SK-N-SH (cell line): ENCODE measurements at regions not wholly inside any gene's neighbourhood (a gene's known extent, or its start where the extent isn't known, plus 50 kb on each side); places are given as distances from the start of the nearest gene placed in this dataset.

ENCODE experiments used
- CTCF ChIA-PET: fragments of 300-600, 350-600 bp; formaldehyde crosslinking; extraction: SDS; loops from one replicate; lab custom pipeline; 2021; lab: Yijun Ruan, JAX
- POLR2A ChIA-PET: fragments of 350-600 bp; sonication (Branson Sonifier 250); formaldehyde crosslinking; extraction: SDS; loops from one replicate; lab custom pipeline; 2020; ENCODE audit warnings: antibody characterized with exemption, inconsistent platforms; lab: Yijun Ruan, JAX
- DNase-seq: peaks from one replicate; pipeline ENCODE4 v3.0.0; 2012
- H2AFZ ChIP-seq: fragments of 200-600 bp; sonication (generic); 2 replicates; pipeline ENCODE4 v1.8.1; 2016; ENCODE audit warnings: antibody characterized with exemption, mild to moderate bottlenecking, low read depth
- H3F3A ChIP-seq: fragments of 200-600 bp; sonication (generic); replicated peaks from 2 replicates; pipeline ENCODE3; 2016; ENCODE audit warnings: antibody characterized with exemption, mild to moderate bottlenecking; ENCODE audit not compliant: insufficient read depth
- H3K27ac ChIP-seq, 2 experiments: fragments of 200-500 bp in 1 of 2; fragments of 200-600 bp in 1 of 2; sonication (Bioruptor generic) in 1 of 2; sonication (generic), shearing (Covaris generic) in 1 of 2; 2 replicates each; pipeline versions ENCODE4 v1.5.1 to v1.6.1; 2014 to 2016; ENCODE audit warnings: low read depth in 2 of 2, inconsistent platforms in 1 of 2, low read length in 1 of 2, mild to moderate bottlenecking in 1 of 2, mixed read lengths in 1 of 2
- H3K27me3 ChIP-seq: fragments of 200-600 bp; sonication (generic), shearing (Covaris generic); 2 replicates; pipeline ENCODE4 v1.6.1; 2016; ENCODE audit warnings: mixed run types; ENCODE audit not compliant: insufficient read depth
- H3K36me3 ChIP-seq, 2 experiments: fragments of 200-500 bp in 1 of 2; fragments of 200-600 bp in 1 of 2; sonication (Bioruptor generic) in 1 of 2; sonication (generic) in 1 of 2; replicated peaks in 1 of 2; 2 replicates each; pipeline versions ENCODE3 to v1.5.1; 2014 to 2016; ENCODE audit warnings: low read length in 1 of 2, mild to moderate bottlenecking in 1 of 2; ENCODE audit not compliant: insufficient read depth in 2 of 2, control insufficient read depth in 1 of 2
- H3K4me1 ChIP-seq, 2 experiments: fragments of 200-500 bp in 1 of 2; fragments of 200-600 bp in 1 of 2; sonication (Bioruptor generic) in 1 of 2; sonication (generic), shearing (Covaris generic) in 1 of 2; 2 replicates each; pipeline versions ENCODE4 v1.5.1 to v1.6.1; 2014 to 2016; ENCODE audit warnings: low read depth in 1 of 2, low read length in 1 of 2, mixed run types in 1 of 2; ENCODE audit not compliant: insufficient read depth in 2 of 2, control insufficient read depth in 1 of 2
- H3K4me2 ChIP-seq: fragments of 200-600 bp; sonication (generic), shearing (Covaris generic); 2 replicates; pipeline ENCODE4 v1.6.1; 2017; ENCODE audit warnings: mixed run types
- H3K4me3 ChIP-seq, 2 experiments: fragments of 200-500 bp in 1 of 2; fragments of 200-600 bp in 1 of 2; sonication (Bioruptor generic) in 1 of 2; sonication (generic), shearing (Covaris generic) in 1 of 2; 2 replicates each; pipeline versions ENCODE4 v1.5.1 to v1.8.1; 2014 to 2016; ENCODE audit warnings: low read depth in 2 of 2, inconsistent platforms in 1 of 2, low read length in 1 of 2, mild to moderate bottlenecking in 1 of 2, mixed read lengths in 1 of 2, moderate library complexity in 1 of 2
- H3K79me2 ChIP-seq: fragments of 200-600 bp; sonication (generic); 2 replicates; pipeline ENCODE4 v1.8.1; 2017; ENCODE audit warnings: mild to moderate bottlenecking; ENCODE audit not compliant: insufficient read depth
- H3K9ac ChIP-seq: fragments of 200-600 bp; sonication (generic); 2 replicates; pipeline ENCODE4 v1.6.1; 2017; ENCODE audit warnings: mixed run types
- H3K9me2 ChIP-seq: fragments of 200-600 bp; sonication (generic); 2 replicates; pipeline ENCODE4 v1.6.1; 2017; ENCODE audit warnings: mixed run types
- H3K9me3 ChIP-seq: fragments of 200-600 bp; sonication (generic); 2 replicates; pipeline ENCODE4 v1.6.1; 2017; ENCODE audit warnings: mixed run types, mild to moderate bottlenecking, moderate library complexity
- H4K20me1 ChIP-seq: fragments of 200-600 bp; sonication (generic); 2 replicates; pipeline ENCODE4 v1.6.1; 2017; ENCODE audit warnings: mild to moderate bottlenecking, mixed run types; ENCODE audit not compliant: insufficient read depth
- FOXM1 ChIP-seq: IDR thresholded peaks from 2 replicates; pipeline ENCODE4 v1.4.0; 2012; ENCODE audit warnings: low read depth, mild to moderate bottlenecking
- GATA2 ChIP-seq: sonication (generic); formaldehyde crosslinking; IDR thresholded peaks from 2 replicates; pipeline ENCODE4 v1.5.0; 2020; ENCODE audit warnings: mild to moderate bottlenecking, missing genetic modification reagents
- MXI1 ChIP-seq: IDR thresholded peaks from 2 replicates; pipeline ENCODE4 v1.6.1; 2012; ENCODE audit warnings: mild to moderate bottlenecking, low read depth, low read length, improper control_type of control experiment
- NFIC ChIP-seq: IDR thresholded peaks from 2 replicates; pipeline ENCODE4 v1.4.0; 2012; ENCODE audit warnings: borderline replicate concordance
- RCOR1 ChIP-seq: fragments of 150-350 bp; IDR thresholded peaks from 2 replicates; pipeline ENCODE4 v1.6.1; 2017; ENCODE audit warnings: antibody characterized with exemption, low read length
- SIN3A ChIP-seq: IDR thresholded peaks from 2 replicates; pipeline ENCODE4 v1.6.1; 2012; ENCODE audit warnings: low read depth, mild to moderate bottlenecking, low read length, moderate library complexity, borderline replicate concordance
- SMC3 ChIP-seq: IDR thresholded peaks from 2 replicates; pipeline ENCODE4 v1.6.1; 2012; ENCODE audit warnings: low read depth, low read length, improper control_type of control experiment
- TAF1 ChIP-seq: IDR thresholded peaks from 2 replicates; pipeline ENCODE4 v1.6.1; 2012; ENCODE audit warnings: low read depth, mild to moderate bottlenecking, low read length, moderate library complexity, borderline replicate concordance
- TCF12 ChIP-seq: IDR thresholded peaks from 2 replicates; pipeline ENCODE4 v1.4.0; 2012
- WGBS: methylation state at CpG from one replicate; pipeline ENCODE4 v1.1.6; 2017; ENCODE audit warnings: low lambda C conversion rate; 5-methylcytosine and 5-hydroxymethylcytosine counted together
- TF ChIP-seq, protein P1 (sequence below): fragments of 200-600 bp; sonication (generic); IDR thresholded peaks from 2 replicates; pipeline ENCODE4 v1.6.1; 2017; ENCODE audit warnings: antibody characterized with exemption, mild to moderate bottlenecking, moderate library complexity
- TF ChIP-seq, protein P2 (sequence below): fragments of 150-350 bp; IDR thresholded peaks from 2 replicates; pipeline ENCODE4 v1.6.1; 2017; ENCODE audit warnings: antibody characterized with exemption, low read length, low read depth, borderline replicate concordance
- TF ChIP-seq, protein P3 (sequence below): IDR thresholded peaks from 2 replicates; pipeline ENCODE4; 2012
- TF ChIP-seq, protein P4 (sequence below): IDR thresholded peaks from 2 replicates; pipeline ENCODE4 v1.4.0; 2012; ENCODE audit warnings: low read depth, borderline replicate concordance

DNA sequence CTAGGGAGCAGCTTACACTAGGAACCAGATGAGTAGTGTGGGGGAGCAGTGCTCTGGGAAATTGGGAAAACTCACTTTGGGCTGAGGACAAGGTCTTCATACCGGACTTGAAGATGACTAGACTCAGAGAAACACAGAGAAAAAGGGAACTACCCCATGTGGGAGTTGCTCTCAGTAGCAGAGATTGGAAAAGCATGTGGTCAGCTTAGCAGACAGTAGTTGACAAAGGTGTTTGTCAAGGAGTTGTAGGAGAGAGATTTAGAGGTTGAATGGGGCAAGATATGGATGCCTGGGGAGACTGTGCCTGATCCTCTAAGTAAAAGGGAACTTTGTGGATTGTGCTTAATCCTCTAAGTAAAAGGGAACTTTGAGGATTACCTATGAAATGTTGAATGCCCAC lies 194.5 kb upstream of the COX10 start:
- WGBS: 22% methylated on average over 1 of the region's 1 CpG
- DNase-seq: no peak
- no peaks in the 10 kb centered on the region; the same call in 1 of the 2 replicates for H3K27me3 ChIP-seq
- H3K9me3 ChIP-seq: no peaks in the 10 kb centered on the region
- no peaks in the 10 kb centered on the region for H3K79me2 ChIP-seq
- H3K9me2 ChIP-seq: no peaks in the 10 kb centered on the region
- H3K36me3 ChIP-seq: no peaks in the 10 kb centered on the region
- H4K20me1 ChIP-seq: no peaks in the 10 kb centered on the region
- no peaks in the 10 kb centered on the region for H3K4me1 ChIP-seq
- H3F3A ChIP-seq: no peaks in the 10 kb centered on the region
- H3K4me3 ChIP-seq: no peak overlapping the region
- CTCF ChIA-PET: no interaction called here
- no peak overlapping the region for H3K4me2 ChIP-seq
- POLR2A ChIA-PET: no interaction called here
- no peak for TF ChIP-seq SIN3A
- no peak for TF ChIP-seq NFIC
- no peak for TF ChIP-seq GATA2 (CRISPR knock-in tag)
- TF ChIP-seq, protein P1, sequence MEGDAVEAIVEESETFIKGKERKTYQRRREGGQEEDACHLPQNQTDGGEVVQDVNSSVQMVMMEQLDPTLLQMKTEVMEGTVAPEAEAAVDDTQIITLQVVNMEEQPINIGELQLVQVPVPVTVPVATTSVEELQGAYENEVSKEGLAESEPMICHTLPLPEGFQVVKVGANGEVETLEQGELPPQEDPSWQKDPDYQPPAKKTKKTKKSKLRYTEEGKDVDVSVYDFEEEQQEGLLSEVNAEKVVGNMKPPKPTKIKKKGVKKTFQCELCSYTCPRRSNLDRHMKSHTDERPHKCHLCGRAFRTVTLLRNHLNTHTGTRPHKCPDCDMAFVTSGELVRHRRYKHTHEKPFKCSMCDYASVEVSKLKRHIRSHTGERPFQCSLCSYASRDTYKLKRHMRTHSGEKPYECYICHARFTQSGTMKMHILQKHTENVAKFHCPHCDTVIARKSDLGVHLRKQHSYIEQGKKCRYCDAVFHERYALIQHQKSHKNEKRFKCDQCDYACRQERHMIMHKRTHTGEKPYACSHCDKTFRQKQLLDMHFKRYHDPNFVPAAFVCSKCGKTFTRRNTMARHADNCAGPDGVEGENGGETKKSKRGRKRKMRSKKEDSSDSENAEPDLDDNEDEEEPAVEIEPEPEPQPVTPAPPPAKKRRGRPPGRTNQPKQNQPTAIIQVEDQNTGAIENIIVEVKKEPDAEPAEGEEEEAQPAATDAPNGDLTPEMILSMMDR: no peak
- no peak for TF ChIP-seq RCOR1
- no peak for TF ChIP-seq TCF12
- TF ChIP-seq, all 33 proteins: peak for 0
- no peak overlapping the region for H2AFZ ChIP-seq
- H3K9ac ChIP-seq: no peak overlapping the region
- no peak overlapping the region for H3K27ac ChIP-seq

DNA sequence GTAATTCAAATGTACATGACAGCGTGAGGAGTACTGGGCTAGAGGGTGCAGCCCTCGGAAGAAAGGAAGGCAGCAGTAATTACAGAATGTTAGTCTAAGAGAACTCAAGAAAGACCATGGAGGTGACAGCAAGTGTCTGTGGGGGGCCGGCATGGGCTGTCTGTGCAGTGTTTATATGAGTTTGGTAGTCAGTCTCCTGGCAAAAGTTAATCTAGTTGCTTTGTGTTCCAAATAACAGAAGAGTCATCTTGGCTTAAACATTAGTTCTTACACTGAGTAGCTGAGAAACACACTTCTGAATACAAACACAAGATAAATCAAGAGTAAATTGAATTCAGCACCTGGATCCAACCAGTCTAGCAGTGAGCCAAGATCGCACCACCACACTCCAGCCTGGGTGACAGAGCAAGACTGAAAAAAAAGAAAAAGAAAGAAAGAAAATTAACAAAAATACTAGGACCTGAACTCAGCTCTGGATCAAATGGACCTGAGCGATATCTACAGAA lies 189.3 kb upstream of the COX10 start:
- WGBS: 40% methylated on average over 5 of the region's 5 CpGs
- no peak for DNase-seq
- TF ChIP-seq TCF12: no peak
- no peak overlapping the region for H3K27ac ChIP-seq
- H3K4me1 ChIP-seq: no peaks in the 10 kb centered on the region
- 0 out of 2 replicates have a peak, but pooled peaks cover 9% of the 10 kb centered on the region for H3K9me3 ChIP-seq
- CTCF ChIA-PET: no interaction called here
- H3K36me3 ChIP-seq: no peaks in the 10 kb centered on the region
- no peaks in the 10 kb centered on the region for H4K20me1 ChIP-seq
- H3K9me2 ChIP-seq: no peaks in the 10 kb centered on the region
- H3K27me3 ChIP-seq: no peaks in the 10 kb centered on the region; the same call in 1 of the 2 replicates
- no peak overlapping the region for H2AFZ ChIP-seq
- no peak overlapping the region for H3K9ac ChIP-seq
- no peaks in the 10 kb centered on the region for H3F3A ChIP-seq
- H3K4me3 ChIP-seq: no peak overlapping the region
- no peaks in the 10 kb centered on the region for H3K79me2 ChIP-seq
- no peak overlapping the region for H3K4me2 ChIP-seq
- POLR2A ChIA-PET: no interaction called here

DNA sequence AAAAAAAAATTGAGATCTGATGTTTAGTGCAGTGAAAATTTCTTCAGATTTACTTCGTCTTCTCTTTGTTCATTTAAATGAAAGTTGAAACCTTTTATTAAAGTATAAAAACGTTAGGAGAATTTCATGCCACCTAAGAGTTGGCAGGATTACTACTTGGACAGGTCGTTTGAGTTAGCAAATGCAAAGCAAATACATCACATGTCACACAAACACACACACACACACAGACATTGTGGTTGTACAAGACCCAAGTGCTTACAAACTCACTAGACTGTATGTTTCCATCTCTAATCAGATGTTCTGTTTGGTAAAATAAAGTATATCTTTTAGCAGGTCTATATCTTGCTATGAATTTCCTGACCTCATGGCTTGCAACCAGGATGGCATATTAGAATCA lies 185.6 kb upstream of the COX10 start:
- TF ChIP-seq, protein P2, sequence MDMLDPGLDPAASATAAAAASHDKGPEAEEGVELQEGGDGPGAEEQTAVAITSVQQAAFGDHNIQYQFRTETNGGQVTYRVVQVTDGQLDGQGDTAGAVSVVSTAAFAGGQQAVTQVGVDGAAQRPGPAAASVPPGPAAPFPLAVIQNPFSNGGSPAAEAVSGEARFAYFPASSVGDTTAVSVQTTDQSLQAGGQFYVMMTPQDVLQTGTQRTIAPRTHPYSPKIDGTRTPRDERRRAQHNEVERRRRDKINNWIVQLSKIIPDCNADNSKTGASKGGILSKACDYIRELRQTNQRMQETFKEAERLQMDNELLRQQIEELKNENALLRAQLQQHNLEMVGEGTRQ: no peak
- TF ChIP-seq, protein P3, sequence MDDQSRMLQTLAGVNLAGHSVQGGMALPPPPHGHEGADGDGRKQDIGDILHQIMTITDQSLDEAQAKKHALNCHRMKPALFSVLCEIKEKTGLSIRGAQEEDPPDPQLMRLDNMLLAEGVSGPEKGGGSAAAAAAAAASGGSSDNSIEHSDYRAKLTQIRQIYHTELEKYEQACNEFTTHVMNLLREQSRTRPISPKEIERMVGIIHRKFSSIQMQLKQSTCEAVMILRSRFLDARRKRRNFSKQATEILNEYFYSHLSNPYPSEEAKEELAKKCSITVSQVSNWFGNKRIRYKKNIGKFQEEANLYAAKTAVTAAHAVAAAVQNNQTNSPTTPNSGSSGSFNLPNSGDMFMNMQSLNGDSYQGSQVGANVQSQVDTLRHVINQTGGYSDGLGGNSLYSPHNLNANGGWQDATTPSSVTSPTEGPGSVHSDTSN: no peak
- TF ChIP-seq RCOR1 (no peak), TAF1 (no peak), GATA2 (CRISPR knock-in tag) (no peak), FOXM1 (no peak), NFIC (no peak), MXI1 (no peak), SMC3 (no peak)
- TF ChIP-seq, protein P4, sequence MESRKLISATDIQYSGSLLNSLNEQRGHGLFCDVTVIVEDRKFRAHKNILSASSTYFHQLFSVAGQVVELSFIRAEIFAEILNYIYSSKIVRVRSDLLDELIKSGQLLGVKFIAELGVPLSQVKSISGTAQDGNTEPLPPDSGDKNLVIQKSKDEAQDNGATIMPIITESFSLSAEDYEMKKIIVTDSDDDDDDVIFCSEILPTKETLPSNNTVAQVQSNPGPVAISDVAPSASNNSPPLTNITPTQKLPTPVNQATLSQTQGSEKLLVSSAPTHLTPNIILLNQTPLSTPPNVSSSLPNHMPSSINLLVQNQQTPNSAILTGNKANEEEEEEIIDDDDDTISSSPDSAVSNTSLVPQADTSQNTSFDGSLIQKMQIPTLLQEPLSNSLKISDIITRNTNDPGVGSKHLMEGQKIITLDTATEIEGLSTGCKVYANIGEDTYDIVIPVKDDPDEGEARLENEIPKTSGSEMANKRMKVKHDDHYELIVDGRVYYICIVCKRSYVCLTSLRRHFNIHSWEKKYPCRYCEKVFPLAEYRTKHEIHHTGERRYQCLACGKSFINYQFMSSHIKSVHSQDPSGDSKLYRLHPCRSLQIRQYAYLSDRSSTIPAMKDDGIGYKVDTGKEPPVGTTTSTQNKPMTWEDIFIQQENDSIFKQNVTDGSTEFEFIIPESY: no peak
- Histone ChIP-seq H3K79me2 (no peaks in the 10 kb centered on the region), H4K20me1 (no peaks in the 10 kb centered on the region), H3K4me1 (no peaks in the 10 kb centered on the region), H3K4me3 (no peak overlapping the region), H3K4me2 (no peak overlapping the region), H3F3A (no peaks in the 10 kb centered on the region), H3K27ac (no peak overlapping the region), H3K9me2 (no peaks in the 10 kb centered on the region), H2AFZ (no peak overlapping the region), H3K9me3 (0 out of 2 replicates have a peak, but pooled peaks cover 9% of the 10 kb centered on the region), H3K9ac (no peak overlapping the region), H3K27me3 (no peaks in the 10 kb centered on the region; the same call in 1 of the 2 replicates), H3K36me3 (no peaks in the 10 kb centered on the region)
- CTCF ChIA-PET: no interaction called here
- POLR2A ChIA-PET: no interaction called here
- WGBS: 14% methylated on average over 3 of the region's 3 CpGs
- DNase-seq: no peak
